Keratinocyte (primary cell): ENCODE measurements at regions not wholly inside any gene's neighbourhood (a gene's known extent, or its start where the extent isn't known, plus 50 kb on each side); places are given as distances from the start of the nearest gene placed in this dataset.

Experiments used
- DNase-seq: peaks from one replicate; pipeline ENCODE4 v3.0.0-alpha.2; 2011; ENCODE audit warnings: low read depth, missing footprints, low spot score
- FAIRE-seq: peaks from 2 replicates; lab custom pipeline; 2011; peaks lifted over from hg19 to GRCh38; lab: Jason Lieb, UNC
- H2AFZ ChIP-seq: 2 replicates; pipeline ENCODE4 v1.6.0; 2012; ENCODE audit warnings: low read length, control low read depth, inconsistent platforms; ENCODE audit not compliant: control insufficient read depth
- H3K27ac ChIP-seq: 2 replicates; pipeline ENCODE4 v1.5.1; 2011; ENCODE audit warnings: low read length; ENCODE audit not compliant: control insufficient read depth, insufficient read depth
- H3K27me3 ChIP-seq: 3 replicates; pipeline ENCODE4 v1.6.0; 2011; ENCODE audit warnings: low read length; ENCODE audit not compliant: control insufficient read depth, insufficient read depth; ENCODE audit errors: extremely low read depth
- H3K36me3 ChIP-seq, 2 experiments: 2 replicates in 1 of 2; 3 replicates in 1 of 2; pipeline ENCODE4 v1.5.1; 2011; ENCODE audit warnings: low read length in 2 of 2, mild to moderate bottlenecking in 1 of 2; ENCODE audit not compliant: control insufficient read depth in 2 of 2, insufficient read depth in 2 of 2; ENCODE audit errors: extremely low read depth in 1 of 2
- H3K4me1 ChIP-seq: 3 replicates; pipeline ENCODE4 v1.5.1; 2011; ENCODE audit warnings: low read length; ENCODE audit not compliant: control insufficient read depth, insufficient read depth; ENCODE audit errors: extremely low read depth
- H3K4me2 ChIP-seq: 3 replicates; pipeline ENCODE4 v1.6.0; 2011; ENCODE audit warnings: low read depth, low read length; ENCODE audit not compliant: control insufficient read depth, insufficient read depth; ENCODE audit errors: extremely low read depth
- H3K4me3 ChIP-seq, 3 experiments: fragments of 200-600 bp in 1 of 3; sonication (generic) in 1 of 3; 2 replicates in 2 of 3; 3 replicates in 1 of 3; pipeline ENCODE4 v1.5.1; 2011 to 2016; ENCODE audit warnings: low read length in 3 of 3, mild to moderate bottlenecking in 3 of 3, control low read depth in 2 of 3, inconsistent platforms in 1 of 3, low read depth in 1 of 3, mixed read lengths in 1 of 3, mixed run types in 1 of 3, moderate library complexity in 1 of 3; ENCODE audit not compliant: control insufficient read depth in 2 of 3, insufficient read depth in 2 of 3; ENCODE audit errors: extremely low read depth in 1 of 3
- H3K79me2 ChIP-seq: 2 replicates; pipeline ENCODE4 v1.6.0; 2012; ENCODE audit warnings: low read length; ENCODE audit not compliant: control insufficient read depth, insufficient read depth
- H3K9ac ChIP-seq: 3 replicates; pipeline ENCODE4 v1.6.0; 2011; ENCODE audit warnings: low read length; ENCODE audit not compliant: control insufficient read depth, insufficient read depth; ENCODE audit errors: extremely low read depth
- H3K9me1 ChIP-seq: 3 replicates; pipeline ENCODE4 v1.6.0; 2011; ENCODE audit warnings: low read length; ENCODE audit not compliant: control insufficient read depth, insufficient read depth; ENCODE audit errors: extremely low read depth
- H3K9me3 ChIP-seq: 2 replicates; pipeline ENCODE4 v1.5.1; 2012; ENCODE audit warnings: low read depth, low read length; ENCODE audit not compliant: control insufficient read depth
- H4K20me1 ChIP-seq: 3 replicates; pipeline ENCODE4 v1.6.0; 2011; ENCODE audit warnings: low read length; ENCODE audit not compliant: control insufficient read depth, insufficient read depth; ENCODE audit errors: extremely low read depth
- CTCF ChIP-seq, 3 experiments: IDR thresholded peaks in 1 of 3; conservative IDR thresholded peaks in 1 of 3; optimal IDR thresholded peaks in 1 of 3; 2 replicates in 2 of 3; 3 replicates in 1 of 3; pipeline versions ENCODE3 to v1.5.1; 2011; ENCODE audit warnings: low read length in 3 of 3, mild to moderate bottlenecking in 3 of 3, moderate library complexity in 2 of 3, control low read depth in 1 of 3, inconsistent platforms in 1 of 3; ENCODE audit not compliant: insufficient read depth in 2 of 3; ENCODE audit errors: extremely low read depth in 1 of 3
- EZH2 ChIP-seq: IDR thresholded peaks from one replicate; pipeline ENCODE4 v1.6.1; 2012; ENCODE audit warnings: inconsistent platforms, mild to moderate bottlenecking, low read length, moderate library complexity
- dilution Hi-C: fragments of 300-500 bp; cut with MboI; formaldehyde crosslinking; loops from one replicate; pipeline ENCODE4 v1.7.0; 2020; ENCODE audit warnings: low sequenced_read_pairs; ENCODE audit not compliant: extremely low pct_ligation_motif_present

DNA sequence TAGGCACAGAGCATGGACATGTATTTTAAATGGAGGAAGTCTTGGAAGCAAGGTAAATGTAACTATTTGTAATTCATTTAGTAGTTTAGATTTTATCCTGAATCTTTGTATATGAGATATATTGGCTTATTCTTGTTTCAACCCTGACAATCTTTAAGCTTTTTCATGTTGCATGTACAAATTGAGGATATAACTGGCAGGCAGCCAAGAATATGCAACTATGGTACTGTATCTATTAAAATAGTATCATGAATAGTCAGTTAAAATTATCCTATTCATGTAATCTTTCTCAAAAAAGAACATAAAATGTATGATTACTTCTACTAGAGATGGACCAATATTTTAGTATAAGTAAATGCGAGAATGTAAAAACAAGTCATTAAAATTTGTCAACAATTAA, 1141.5 kb downstream of the PCDH18 start:
- H3K27me3 ChIP-seq = no peaks in the 10 kb centered on the region
- H3K4me3 ChIP-seq = no peak overlapping the region
- DNase-seq (no peak), FAIRE-seq (no peak)
- H3K4me1 ChIP-seq = no peaks in the 10 kb centered on the region
- no peaks in the 10 kb centered on the region for H3K9me3 ChIP-seq
- H4K20me1 ChIP-seq = no peaks in the 10 kb centered on the region
- dilution Hi-C loops = no loop called here
- no peak overlapping the region for H3K27ac ChIP-seq
- no peaks in the 10 kb centered on the region for H3K9me1 ChIP-seq
- H3K4me2 ChIP-seq = no peak overlapping the region
- H3K79me2 ChIP-seq = no peaks in the 10 kb centered on the region
- H3K36me3 ChIP-seq = no peaks in the 10 kb centered on the region
- no peak overlapping the region for H3K9ac ChIP-seq
- no peak overlapping the region for H2AFZ ChIP-seq
- TF ChIP-seq CTCF (optimal IDR thresholded peaks at IDR 0.05 in 1 of 3, IDR thresholded peaks at IDR 0.05 in 1 of 3, conservative IDR thresholded peaks at IDR 0.05 in 1 of 3; ENCODE audit: extremely low read depth in 1 of 3, insufficient read depth in 2 of 3, low read length in 3 of 3) (no peak), EZH2 (no peak)

GRCh38 chr4:136383082-136383481, 1149.2 kb downstream of the PCDH18 start:
- TF ChIP-seq CTCF (optimal IDR thresholded peaks at IDR 0.05 in 1 of 3, IDR thresholded peaks at IDR 0.05 in 1 of 3, conservative IDR thresholded peaks at IDR 0.05 in 1 of 3; ENCODE audit: extremely low read depth in 1 of 3, insufficient read depth in 2 of 3, low read length in 3 of 3) (no peak), EZH2 (no peak)

More at GRCh38 chr4:136383082-136383481, 1149.2 kb downstream of the PCDH18 start:
- FAIRE-seq (no peak), DNase-seq (no peak)
- Histone ChIP-seq H4K20me1 (no peaks in the 10 kb centered on the region), H3K9me3 (no peaks in the 10 kb centered on the region), H3K27ac (no peak overlapping the region), H3K79me2 (no peaks in the 10 kb centered on the region), H3K9me1 (no peaks in the 10 kb centered on the region), H2AFZ (no peak overlapping the region), H3K4me2 (no peak overlapping the region), H3K36me3 (no peaks in the 10 kb centered on the region), H3K4me3 (no peak overlapping the region), H3K27me3 (no peaks in the 10 kb centered on the region), H3K9ac (no peak overlapping the region), H3K4me1 (no peaks in the 10 kb centered on the region)
- dilution Hi-C loops = no loop called here
